ENCODE measurements at regions not wholly inside any gene's neighbourhood (a gene's known extent, or its start where the extent isn't known, plus 50 kb on each side); places are given as distances from the start of the nearest gene placed in this dataset.

GRCh38 chr2:173545364-173545763 is 190.7 kb downstream of the CDCA7 start (continued):
- TF ChIP-seq CHD7 (IDR thresholded peaks at IDR 0.05; ENCODE audit: insufficient replicate concordance, low read length) = no peak
